PFSK-1 (cell line): ENCODE measurements at regions not wholly inside any gene's neighbourhood (a gene's known extent, or its start where the extent isn't known, plus 50 kb on each side); places are given as distances from the start of the nearest gene placed in this dataset.

Source experiments
- FOXP2 ChIP-seq: optimal IDR thresholded peaks from 2 replicates; pipeline ENCODE3; 2011; ENCODE audit warnings: borderline replicate concordance, control low read depth, inconsistent platforms; ENCODE audit not compliant: insufficient read depth; ENCODE audit errors: extremely low read length, extremely low read depth
- POLR2AphosphoS5 ChIP-seq: IDR thresholded peaks from 2 replicates; pipeline ENCODE4 v1.6.1; 2012; ENCODE audit warnings: low read depth, mild to moderate bottlenecking, control low read depth, low read length, moderate library complexity
- REST ChIP-seq, 2 experiments: IDR thresholded peaks; 2 replicates each; pipeline versions ENCODE4 v1.6.1 to v1.8.0; 2011 to 2012; ENCODE audit warnings: low read depth in 2 of 2, low read length in 2 of 2, control low read depth in 1 of 2, inconsistent platforms in 1 of 2, mild to moderate bottlenecking in 1 of 2, moderate library complexity in 1 of 2; ENCODE audit not compliant: insufficient read depth in 1 of 2
- SIN3A ChIP-seq: IDR thresholded peaks from 2 replicates; pipeline ENCODE4 v1.6.1; 2012; ENCODE audit warnings: mild to moderate bottlenecking, low read length, moderate library complexity, borderline replicate concordance; ENCODE audit not compliant: insufficient read depth
- TAF1 ChIP-seq: IDR thresholded peaks from 2 replicates; pipeline ENCODE4 v1.6.1; 2012; ENCODE audit warnings: low read length, control low read depth, borderline replicate concordance; ENCODE audit not compliant: insufficient read depth

GRCh38 chrX:13099121-13099520, 54.7 kb upstream of the FAM9C start:
- no peak for TF ChIP-seq FOXP2
- no peak for TF ChIP-seq POLR2AphosphoS5
- no peak for TF ChIP-seq REST (IDR thresholded peaks at IDR 0.05; ENCODE audit: insufficient read depth in 1 of 2, low read depth in 2 of 2, low read length in 2 of 2)

GRCh38 chrX:13096728-13097127, 52.3 kb upstream of the FAM9C start:
- TF ChIP-seq POLR2AphosphoS5 (no peak), TAF1 (no peak), REST (IDR thresholded peaks at IDR 0.05; ENCODE audit: insufficient read depth in 1 of 2, low read depth in 2 of 2, low read length in 2 of 2) (no peak), FOXP2 (no peak), SIN3A (no peak)

- TF ChIP-seq REST (IDR thresholded peaks at IDR 0.05; ENCODE audit: insufficient read depth in 1 of 2, low read depth in 2 of 2, low read length in 2 of 2), result no peak
- TF ChIP-seq FOXP2, result no peak
- TF ChIP-seq POLR2AphosphoS5, result no peak
- TF ChIP-seq TAF1, result no peak
Measured at GRCh38 chrX:13094828-13095341, 50.5 kb upstream of the FAM9C start.

- no peak for TF ChIP-seq FOXP2
- TF ChIP-seq TAF1, result no peak
- TF ChIP-seq REST (IDR thresholded peaks at IDR 0.05; ENCODE audit: insufficient read depth in 1 of 2, low read depth in 2 of 2, low read length in 2 of 2), result no peak
- no peak for TF ChIP-seq POLR2AphosphoS5
- no peak for TF ChIP-seq SIN3A
Measured at GRCh38 chrX:13094374-13094773, 50.0 kb upstream of the FAM9C start.
